Lower lobe of right lung (tissue), 2 donors: ENCODE measurements at regions not wholly inside any gene's neighbourhood (a gene's known extent, or its start where the extent isn't known, plus 50 kb on each side); places are given as distances from the start of the nearest gene placed in this dataset.

Experiments
- ATAC-seq, 2 donors: fragments of 200-7000 bp; cut with Tn5 transposase; one replicate each; pipeline ENCODE4 v1.9.1; 2020 to 2022; ENCODE audit warnings: mild to moderate bottlenecking in 2 of 2, moderate library complexity in 2 of 2
- DNase-seq: peaks from one replicate; pipeline ENCODE4 v3.0.0-alpha.2; 2020
- H3K27ac ChIP-seq: fragments of 200-600 bp; one replicate; pipeline ENCODE4 v1.8.0; 2022
- H3K27me3 ChIP-seq: fragments of 200-600 bp; one replicate; pipeline ENCODE4 v1.8.0; 2022; ENCODE audit warnings: low read depth
- H3K36me3 ChIP-seq: fragments of 200-600 bp; one replicate; pipeline ENCODE4 v1.8.0; 2022; ENCODE audit warnings: mild to moderate bottlenecking
- H3K4me1 ChIP-seq: fragments of 200-600 bp; one replicate; pipeline ENCODE4 v1.8.0; 2022
- H3K4me3 ChIP-seq: fragments of 200-600 bp; one replicate; pipeline ENCODE4 v1.8.0; 2022; ENCODE audit warnings: mild to moderate bottlenecking
- H3K9me3 ChIP-seq: fragments of 200-600 bp; one replicate; pipeline ENCODE4 v1.8.0; 2022
- intact Hi-C: fragments of 100-400 bp; cut with DNase I; formaldehyde crosslinking; loops from one replicate; pipeline ENCODE4 v1.11.0; 2022
- TF ChIP-seq, protein P1 (sequence below): fragments of 200-600 bp; IDR thresholded peaks from one replicate; pipeline ENCODE4 v1.8.0; 2022; ENCODE audit warnings: antibody characterized with exemption, mild to moderate bottlenecking
- donor health status: DM: no; HTN: yes; CAD: no; lungs with severe emphysema.

DNA sequence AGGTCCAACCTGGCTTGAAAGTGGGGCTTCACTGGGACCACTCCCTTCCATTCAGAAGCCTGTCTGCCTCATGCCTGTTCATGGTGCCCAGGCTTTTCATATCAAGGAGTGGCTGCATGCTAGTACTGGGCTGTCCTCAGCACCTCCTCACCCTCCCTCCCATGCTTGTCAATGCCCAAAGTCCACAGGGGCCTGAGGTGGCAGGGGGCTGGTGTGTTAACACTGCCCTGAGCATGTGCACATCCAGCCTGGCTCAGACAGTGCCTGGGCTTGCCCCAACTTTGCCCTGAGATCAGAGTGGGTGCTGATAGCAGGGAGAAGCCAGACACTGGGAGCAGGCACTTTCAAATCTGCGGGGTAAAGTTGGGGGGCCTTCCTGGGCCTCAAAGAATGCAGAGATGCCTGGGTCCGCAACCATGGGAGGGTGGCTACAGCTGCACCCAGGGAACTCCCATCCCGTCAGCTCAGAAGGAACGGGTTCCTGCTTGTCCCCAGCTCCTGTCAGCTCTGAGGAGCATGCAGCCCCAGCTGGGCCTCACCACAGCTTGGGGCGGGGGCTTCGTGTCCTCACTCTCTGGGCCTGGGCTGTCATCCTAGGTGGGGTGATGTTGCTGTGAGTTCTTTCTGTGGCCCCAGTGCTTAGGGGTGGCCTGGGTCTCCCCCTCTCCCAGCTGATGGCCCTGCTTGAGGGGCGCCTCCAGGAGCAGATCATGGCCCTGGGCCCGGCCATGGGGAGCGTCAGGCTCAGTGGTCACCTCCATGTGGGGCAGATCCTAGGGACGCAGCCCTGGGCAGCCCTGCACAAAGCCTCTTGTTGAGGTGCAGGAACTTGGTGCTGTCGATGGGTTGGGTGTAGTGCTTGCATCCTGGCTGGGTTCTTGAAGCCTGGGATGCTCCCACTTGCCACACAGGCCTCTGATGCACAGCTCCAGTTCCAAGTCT lies 830.6 kb upstream of the SLITRK5 start:
- Histone ChIP-seq H3K27me3 (no peaks in the 10 kb centered on the region), H3K4me1 (no peaks in the 10 kb centered on the region), H3K36me3 (no peaks in the 10 kb centered on the region), H3K27ac (no peak overlapping the region), H3K9me3 (peaks cover 4% of the 10 kb centered on the region), H3K4me3 (no peak overlapping the region)
- TF ChIP-seq, protein P1, sequence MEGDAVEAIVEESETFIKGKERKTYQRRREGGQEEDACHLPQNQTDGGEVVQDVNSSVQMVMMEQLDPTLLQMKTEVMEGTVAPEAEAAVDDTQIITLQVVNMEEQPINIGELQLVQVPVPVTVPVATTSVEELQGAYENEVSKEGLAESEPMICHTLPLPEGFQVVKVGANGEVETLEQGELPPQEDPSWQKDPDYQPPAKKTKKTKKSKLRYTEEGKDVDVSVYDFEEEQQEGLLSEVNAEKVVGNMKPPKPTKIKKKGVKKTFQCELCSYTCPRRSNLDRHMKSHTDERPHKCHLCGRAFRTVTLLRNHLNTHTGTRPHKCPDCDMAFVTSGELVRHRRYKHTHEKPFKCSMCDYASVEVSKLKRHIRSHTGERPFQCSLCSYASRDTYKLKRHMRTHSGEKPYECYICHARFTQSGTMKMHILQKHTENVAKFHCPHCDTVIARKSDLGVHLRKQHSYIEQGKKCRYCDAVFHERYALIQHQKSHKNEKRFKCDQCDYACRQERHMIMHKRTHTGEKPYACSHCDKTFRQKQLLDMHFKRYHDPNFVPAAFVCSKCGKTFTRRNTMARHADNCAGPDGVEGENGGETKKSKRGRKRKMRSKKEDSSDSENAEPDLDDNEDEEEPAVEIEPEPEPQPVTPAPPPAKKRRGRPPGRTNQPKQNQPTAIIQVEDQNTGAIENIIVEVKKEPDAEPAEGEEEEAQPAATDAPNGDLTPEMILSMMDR: no peak
- intact Hi-C loops: no loop called here
- DNase-seq (no peak), ATAC-seq (peak; percentile 29 to 62)

DNA sequence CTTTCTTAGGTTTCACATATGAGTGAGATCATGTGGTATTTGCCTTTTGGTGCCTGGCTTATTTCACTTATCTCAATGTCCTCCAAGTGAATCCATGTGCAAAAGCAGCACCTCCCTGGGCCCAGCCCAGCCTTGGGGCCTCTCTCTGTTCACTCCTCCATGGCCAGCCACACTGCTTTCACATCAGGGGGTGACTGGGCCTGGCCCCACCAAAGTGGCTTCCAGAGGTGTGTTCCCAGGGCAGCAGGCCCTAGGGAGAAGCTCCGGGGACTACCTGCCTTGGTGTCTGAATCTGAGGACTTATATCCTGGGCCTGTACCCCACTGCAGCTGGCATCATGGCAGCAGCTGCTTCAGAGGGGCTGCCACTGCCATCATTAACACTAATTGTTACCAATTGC lies 829.9 kb upstream of the SLITRK5 start:
- H3K27me3 ChIP-seq: no peaks in the 10 kb centered on the region
- peaks cover 4% of the 10 kb centered on the region for H3K9me3 ChIP-seq
- TF ChIP-seq, protein P1: no peak
- intact Hi-C loops: no loop called here
- H3K4me1 ChIP-seq: no peaks in the 10 kb centered on the region
- H3K4me3 ChIP-seq: no peak overlapping the region
- ATAC-seq (no peak), DNase-seq (no peak)
- no peaks in the 10 kb centered on the region for H3K36me3 ChIP-seq
- H3K27ac ChIP-seq: no peak overlapping the region

DNA sequence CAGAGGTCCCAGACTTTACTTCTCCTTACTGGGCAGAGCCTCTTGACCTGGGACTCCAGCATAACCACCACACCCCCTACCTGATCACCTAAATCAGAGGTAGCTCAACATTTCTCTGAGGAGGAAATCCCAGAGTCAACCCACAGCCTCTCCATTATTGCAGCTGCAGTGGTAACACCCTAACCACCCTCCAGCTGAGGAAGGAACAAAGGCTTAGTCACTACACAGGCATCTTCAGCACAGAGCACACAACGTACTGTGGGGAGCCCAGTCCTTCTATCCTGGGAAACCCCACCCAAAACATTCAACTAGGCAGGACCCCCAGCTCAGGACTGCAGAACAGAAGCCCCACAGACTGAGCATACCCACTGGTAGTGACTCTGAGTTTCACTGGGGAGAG lies 824.7 kb upstream of the SLITRK5 start:
- Histone ChIP-seq H3K27me3 (no peaks in the 10 kb centered on the region), H3K9me3 (no peaks in the 10 kb centered on the region), H3K27ac (no peak overlapping the region), H3K4me3 (no peak overlapping the region), H3K36me3 (no peaks in the 10 kb centered on the region), H3K4me1 (no peaks in the 10 kb centered on the region)
- TF ChIP-seq, protein P1: no peak
- peak in 1 of 2 donors; percentile 48 for ATAC-seq
- intact Hi-C loops: no loop called here
- no peak for DNase-seq

DNA sequence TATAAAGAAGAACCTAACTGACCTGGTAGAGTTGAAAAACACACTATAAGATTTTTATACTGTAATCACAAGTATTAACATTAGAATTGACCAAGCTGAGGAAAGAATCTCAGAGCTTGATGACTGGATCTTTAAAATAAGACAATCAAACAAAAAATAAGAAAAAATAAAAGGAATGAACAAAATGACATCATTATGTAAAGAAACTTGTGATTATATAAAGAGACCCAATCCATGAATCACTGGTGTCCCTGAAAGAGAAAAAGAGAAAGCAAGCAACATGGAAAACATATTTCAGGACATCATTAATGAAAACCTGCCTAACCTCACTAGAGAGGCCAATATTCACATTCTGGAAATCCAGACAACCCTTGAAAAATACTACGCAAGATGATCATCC lies 822.5 kb upstream of the SLITRK5 start:
- ATAC-seq (no peak), DNase-seq (no peak)
- no peaks in the 10 kb centered on the region for H3K9me3 ChIP-seq
- H3K36me3 ChIP-seq: no peaks in the 10 kb centered on the region
- intact Hi-C loops: no loop called here
- TF ChIP-seq, protein P1: no peak
- no peak overlapping the region for H3K27ac ChIP-seq
- no peaks in the 10 kb centered on the region for H3K27me3 ChIP-seq
- no peaks in the 10 kb centered on the region for H3K4me1 ChIP-seq
- H3K4me3 ChIP-seq: no peak overlapping the region

DNA sequence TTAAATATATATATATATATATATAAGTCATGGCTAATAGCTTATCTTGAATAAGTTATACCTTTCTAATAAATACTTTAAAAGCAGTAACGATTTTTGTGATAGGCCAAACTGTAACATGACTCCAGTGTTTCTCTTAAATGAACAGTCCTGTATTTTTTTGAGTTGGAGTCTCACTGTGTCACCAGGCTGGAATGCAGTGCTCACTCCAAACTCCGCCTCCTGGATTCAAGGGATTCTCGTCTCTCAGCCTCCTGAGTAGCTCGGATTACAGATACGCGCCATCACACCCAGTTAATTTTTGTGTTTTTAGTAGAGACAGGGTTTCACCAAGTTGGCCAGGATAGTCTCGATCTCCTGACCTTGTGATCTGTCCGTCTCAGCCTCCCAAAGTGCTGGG lies 814.2 kb upstream of the SLITRK5 start:
- intact Hi-C loops: no loop called here
- Histone ChIP-seq H3K9me3 (no peaks in the 10 kb centered on the region), H3K4me1 (no peaks in the 10 kb centered on the region), H3K27ac (no peak overlapping the region), H3K4me3 (no peak overlapping the region), H3K27me3 (no peaks in the 10 kb centered on the region), H3K36me3 (no peaks in the 10 kb centered on the region)
- TF ChIP-seq, protein P1: no peak
- DNase-seq: no peak
- no peak for ATAC-seq
